Erythroblast (primary cell): ENCODE measurements at regions not wholly inside any gene's neighbourhood (a gene's known extent, or its start where the extent isn't known, plus 50 kb on each side); places are given as distances from the start of the nearest gene placed in this dataset.

Source experiments
- GATA1 ChIP-seq: IDR thresholded peaks from 2 replicates; pipeline ENCODE4 v1.6.1; 2011; ENCODE audit warnings: low read depth, mild to moderate bottlenecking, control low read depth, low read length, moderate library complexity
- POLR2A ChIP-seq: IDR thresholded peaks from 2 replicates; pipeline ENCODE4 v1.6.1; 2011; ENCODE audit warnings: mild to moderate bottlenecking, low read length

DNA sequence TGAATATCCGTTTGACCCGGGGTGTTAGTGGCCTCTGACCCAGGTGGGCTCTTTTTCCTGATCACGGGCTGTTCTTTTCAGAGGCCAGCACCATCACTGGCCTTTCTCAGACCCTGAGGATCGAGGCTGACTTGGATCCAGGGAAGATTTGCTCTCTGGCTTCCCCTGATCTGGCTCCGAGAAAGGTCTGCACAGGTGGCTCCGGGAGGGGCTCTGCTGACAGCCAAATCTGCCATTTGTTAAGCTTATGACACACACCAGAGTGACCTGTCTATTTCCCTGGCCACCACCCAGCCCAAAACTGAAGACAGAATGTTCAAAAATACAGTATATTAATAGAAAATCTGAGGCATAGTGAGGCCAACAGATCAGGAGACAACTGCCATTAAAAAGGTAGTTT lies 221.8 kb upstream of the TNRC6C start:
- TF ChIP-seq POLR2A (no peak), GATA1 (no peak)
